ENCODE measurements at regions not wholly inside any gene's neighbourhood (a gene's known extent, or its start where the extent isn't known, plus 50 kb on each side); places are given as distances from the start of the nearest gene placed in this dataset.

- Histone ChIP-seq H4K5ac (ENCODE audit: insufficient read length, low read depth, low read length) (no peak overlapping the region), H3K4me3 (ENCODE audit: extremely low read depth in 1 of 4, insufficient read depth in 2 of 4, low read depth in 3 of 4, low read length in 4 of 4) (no peak overlapping the region), H3K79me1 (ENCODE audit: low read depth, low read length) (no peaks in the 10 kb centered on the region), H4K20me1 (replicated peaks in 1 of 2; ENCODE audit: control insufficient read depth in 1 of 2, insufficient read depth in 2 of 2, low read length in 2 of 2) (no peaks in the 10 kb centered on the region), H3K4me1 (replicated peaks in 1 of 4; ENCODE audit: control insufficient read depth in 3 of 4, insufficient read depth in 4 of 4, low read length in 3 of 4) (no peaks in the 10 kb centered on the region; a peak in 1 of 7 replicates), H2AFZ (ENCODE audit: low read length) (no peak overlapping the region), H3K18ac (ENCODE audit: extremely low read depth, low read length) (no peak overlapping the region), H3K23me2 (ENCODE audit: low read depth, low read length) (no peaks in the 10 kb centered on the region), H3K23ac (ENCODE audit: insufficient read length) (no peak overlapping the region), H3K79me2 (ENCODE audit: control insufficient read depth in 1 of 2, insufficient read depth in 2 of 2, low read length in 2 of 2) (no peaks in the 10 kb centered on the region), H2BK5ac (ENCODE audit: low read depth, low read length) (no peak overlapping the region), H4K91ac (replicated peaks; ENCODE audit: insufficient read length, low read length) (no peak overlapping the region), H4K8ac (ENCODE audit: extremely low read depth, insufficient read depth, low read length) (no peak overlapping the region; the same call in 1 of the 2 replicates), H3K9me3 (ENCODE audit: insufficient read depth in 2 of 2, low read depth in 1 of 2, low read length in 1 of 2) (no peaks in the 10 kb centered on the region), H2AK5ac (ENCODE audit: low read depth, low read length) (no peak overlapping the region), H3K4ac (replicated peaks; ENCODE audit: insufficient read length, low read depth, low read length) (no peak overlapping the region), H3K4me2 (ENCODE audit: insufficient read depth in 1 of 2, low read depth in 2 of 2, low read length in 2 of 2) (no peak overlapping the region), H3K9ac (replicated peaks in 1 of 4; ENCODE audit: extremely low read depth in 1 of 4, low read depth in 3 of 4, low read length in 3 of 4) (no peak overlapping the region), H2BK15ac (ENCODE audit: low read length) (no peak overlapping the region), H3K36me3 (ENCODE audit: control insufficient read depth in 2 of 4, insufficient read depth in 4 of 4, low read length in 3 of 4) (peaks cover 0 to 8% (median 0%) of the 10 kb centered on the region in 4 experiments; a peak in 1 of 8 replicates), H2BK20ac (ENCODE audit: low read length) (no peak overlapping the region), H3K14ac (ENCODE audit: insufficient read length) (no peak overlapping the region), H2BK120ac (replicated peaks; ENCODE audit: low read depth, low read length) (no peak overlapping the region), H3K27ac (ENCODE audit: low read depth, low read length) (no peak overlapping the region), H3K56ac (replicated peaks; ENCODE audit: insufficient read length, low read depth, low read length) (no peak overlapping the region), H3K27me3 (replicated peaks in 1 of 4; ENCODE audit: control insufficient read depth in 3 of 4, extremely low read depth in 1 of 4, insufficient read depth in 3 of 4, low read length in 3 of 4) (no peaks in the 10 kb centered on the region), H2BK12ac (ENCODE audit: low read depth, low read length) (no peak overlapping the region)
- 94% methylated on average over 18 of the region's 19 CpGs; no CpG with 5 or more reads in 1 of the 2 experiments for WGBS, 2 experiments (ENCODE audit: extremely low coverage in 1 of 2, insufficient coverage in 1 of 2, insufficient read length in 1 of 2, insufficient replicate concordance in 2 of 2, low coverage in 1 of 2, low lambda C conversion rate in 2 of 2, missing lambda C conversion rate in 1 of 2)
- TF ChIP-seq SP4 (IDR thresholded peaks at IDR 0.05; ENCODE audit: low read length) = no peak
- TF ChIP-seq RBBP5 (IDR thresholded peaks at IDR 0.05; ENCODE audit: borderline replicate concordance, low read depth, low read length) = no peak
- TF ChIP-seq YY1 (IDR thresholded peaks at IDR 0.05; ENCODE audit: low read depth, low read length) = no peak
- no peak for TF ChIP-seq JUND (IDR thresholded peaks at IDR 0.05; ENCODE audit: low read length)
- no peak for TF ChIP-seq BRCA1 (IDR thresholded peaks at IDR 0.05; ENCODE audit: low read depth, low read length)
- TF ChIP-seq BACH1 (IDR thresholded peaks at IDR 0.05; ENCODE audit: low read length) = no peak
- no peak for TF ChIP-seq USF2 (IDR thresholded peaks at IDR 0.05; ENCODE audit: low read length)
- TF ChIP-seq MAX (IDR thresholded peaks at IDR 0.05) = no peak
- no peak for TF ChIP-seq GABPA (IDR thresholded peaks at IDR 0.05; ENCODE audit: borderline replicate concordance, insufficient read depth, low read length)
- TF ChIP-seq TAF1 (IDR thresholded peaks at IDR 0.05; ENCODE audit: low read depth, low read length) = no peak
- FAIRE-seq = no peak
- ChIA-PET CTCF (ENCODE audit: partially characterized antibody) (interaction anchor here (1.7 kb wide), 1 partner anchor 12 kb away, joined by 4 read pairs; no protein-coding TSS in a partner anchor), POLR2A (ENCODE audit: partially characterized antibody) (interaction anchor here (1.2 kb wide), 1 partner anchor 23 kb away, joined by 3 read pairs; no protein-coding TSS in a partner anchor)
- no peak for DNase-seq (ENCODE audit: low read depth in 1 of 2, low spot score in 2 of 2)
Observed at GRCh38 chr18:35904389-35905037, 68.0 kb upstream of the RMP24 start.
